Medulla oblongata (tissue), 1 donor: ENCODE measurements at regions not wholly inside any gene's neighbourhood (a gene's known extent, or its start where the extent isn't known, plus 50 kb on each side); places are given as distances from the start of the nearest gene placed in this dataset.
"Not testable (repeated sequence)": the region's sequence is repeated elsewhere in the genome, so short reads cannot be mapped to it uniquely, and the experiment has no call there.

Experiments
- DNase-seq: peaks from one replicate; pipeline ENCODE4 v3.0.0-alpha.2; 2015; ENCODE audit errors: extremely low spot score

DNA sequence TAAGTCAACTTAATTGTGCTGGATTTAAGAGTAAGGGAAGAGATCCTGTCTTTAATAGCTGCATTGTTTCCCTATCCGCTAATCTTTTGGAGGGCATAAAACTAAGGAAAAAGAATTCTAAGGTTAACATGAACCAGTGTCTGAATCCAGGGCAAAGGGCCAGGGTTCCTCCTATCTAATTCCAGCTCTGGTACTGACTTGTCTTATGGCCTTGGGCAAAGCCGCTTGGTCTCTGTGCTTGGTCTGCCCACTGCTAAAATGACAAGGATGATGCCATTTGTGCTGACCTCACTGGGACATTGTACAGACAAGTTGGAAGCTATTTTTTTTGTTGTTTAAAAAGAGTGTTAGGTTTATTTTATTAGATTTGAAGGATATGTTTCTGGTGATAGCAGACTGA lies 334.7 kb upstream of the PIK3R1 start:
- DNase-seq: no peak

DNA sequence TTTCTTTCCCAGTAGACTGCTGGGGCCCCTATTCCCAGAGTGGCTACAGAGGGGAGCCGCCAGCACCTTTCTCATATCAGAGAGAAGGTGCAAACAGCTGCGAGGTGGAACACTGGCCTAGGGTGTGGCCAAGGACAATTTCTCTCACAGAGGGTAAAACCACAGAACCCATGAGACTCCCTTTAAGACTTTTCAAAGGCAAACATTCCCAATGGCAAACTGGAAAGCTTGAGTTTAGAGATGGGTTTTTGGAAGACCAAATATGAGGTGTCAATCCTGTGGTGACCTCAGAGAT lies 335.1 kb upstream of the PIK3R1 start:
- no peak for DNase-seq

DNA sequence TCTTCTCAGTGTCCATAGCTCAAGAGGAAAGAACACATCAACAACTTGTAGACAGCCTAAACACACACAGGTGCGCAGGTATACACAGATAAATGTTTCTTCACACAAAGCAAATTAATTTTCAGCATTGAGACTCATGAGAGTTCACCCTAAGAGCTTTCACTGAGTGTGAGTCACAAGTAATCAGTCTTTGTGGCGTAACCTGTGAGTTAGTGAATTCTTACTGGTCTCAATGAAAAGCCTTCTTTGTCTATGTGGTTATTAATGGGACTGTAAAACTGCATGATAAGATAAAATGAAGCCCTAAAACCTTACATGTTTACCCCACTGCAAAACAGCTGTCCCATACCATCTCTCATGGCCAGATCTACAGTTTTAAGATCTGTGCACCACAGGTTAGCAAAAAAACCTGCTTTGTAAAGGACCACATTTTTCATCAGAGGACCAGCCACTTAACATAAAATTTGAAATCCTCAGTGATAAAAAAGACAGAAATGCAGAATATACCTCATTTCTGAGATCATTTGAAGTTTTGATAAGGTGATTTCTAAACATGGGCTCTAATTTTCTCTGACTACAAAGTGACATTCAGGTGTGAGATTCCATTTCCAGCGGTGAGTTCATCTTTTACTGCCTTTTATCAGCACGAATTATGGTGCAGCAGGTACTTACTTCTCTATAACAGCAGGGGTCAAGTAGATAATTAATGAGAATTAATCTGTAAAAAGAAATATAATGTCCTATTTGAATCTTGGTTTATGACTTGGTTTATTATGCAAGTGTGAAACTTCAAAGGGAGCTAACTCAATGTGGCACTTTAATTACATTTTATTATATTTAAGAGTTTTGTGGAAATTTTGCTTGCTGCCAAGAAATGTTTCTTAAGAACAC lies 335.7 kb upstream of the PIK3R1 start:
- DNase-seq: no peak

DNA sequence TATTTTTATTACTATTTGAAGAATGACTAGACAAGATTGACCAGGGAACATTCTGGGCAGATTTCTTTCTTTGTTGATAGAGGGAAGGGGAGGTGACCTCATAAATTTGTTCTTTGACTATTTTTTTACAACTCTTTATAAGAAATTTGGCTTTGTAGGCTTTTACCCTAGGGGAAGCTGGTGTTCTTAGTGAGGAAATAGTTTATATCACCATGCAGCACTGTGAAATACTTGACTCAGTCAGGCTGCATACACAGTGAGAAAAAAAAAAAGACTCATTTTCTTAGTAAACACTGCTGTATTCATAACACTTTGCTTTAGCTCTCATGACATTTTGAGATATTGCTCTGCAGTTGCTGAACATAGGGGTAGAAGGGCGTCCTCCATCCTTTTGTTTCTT lies 336.6 kb upstream of the PIK3R1 start:
- DNase-seq: no peak

DNA sequence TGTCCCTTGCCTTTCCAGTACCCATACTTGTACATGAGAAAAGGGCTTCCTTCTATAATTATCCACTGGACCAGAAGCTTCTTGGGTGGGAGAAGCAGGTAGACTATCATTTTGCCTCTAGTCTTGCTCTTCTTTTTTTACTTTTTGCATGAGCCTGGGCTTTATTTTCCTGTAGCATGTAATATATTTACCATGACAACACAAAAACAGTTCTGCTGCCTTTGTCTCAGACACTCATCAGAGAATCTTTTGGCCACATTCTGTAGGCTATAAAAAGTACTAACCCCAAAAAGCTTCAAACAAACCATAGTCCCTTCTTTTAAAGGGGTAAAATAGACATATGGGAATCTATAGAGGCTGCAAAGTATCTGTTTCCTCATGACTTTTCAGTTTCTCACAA lies 339.2 kb upstream of the PIK3R1 start:
- no peak for DNase-seq

DNA sequence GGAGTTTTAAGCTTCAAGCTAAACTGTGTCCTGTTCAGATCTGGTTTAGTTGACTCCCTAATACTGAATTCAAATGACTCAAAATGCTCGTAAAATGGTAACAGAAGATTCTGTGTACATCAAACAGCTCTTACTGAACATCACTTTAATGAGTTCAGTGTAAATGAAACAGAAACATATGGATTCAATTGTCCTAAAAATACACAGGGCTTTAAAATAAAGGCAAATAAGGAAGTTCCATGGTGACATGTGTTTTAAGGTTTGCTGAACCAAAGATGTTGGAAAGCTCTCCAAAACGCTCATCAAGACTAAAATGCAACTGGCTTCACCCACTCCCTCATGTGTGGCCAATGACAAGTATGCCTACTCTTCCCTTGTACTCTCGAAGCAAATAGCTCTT lies 340.0 kb upstream of the PIK3R1 start:
- DNase-seq: no peak

DNA sequence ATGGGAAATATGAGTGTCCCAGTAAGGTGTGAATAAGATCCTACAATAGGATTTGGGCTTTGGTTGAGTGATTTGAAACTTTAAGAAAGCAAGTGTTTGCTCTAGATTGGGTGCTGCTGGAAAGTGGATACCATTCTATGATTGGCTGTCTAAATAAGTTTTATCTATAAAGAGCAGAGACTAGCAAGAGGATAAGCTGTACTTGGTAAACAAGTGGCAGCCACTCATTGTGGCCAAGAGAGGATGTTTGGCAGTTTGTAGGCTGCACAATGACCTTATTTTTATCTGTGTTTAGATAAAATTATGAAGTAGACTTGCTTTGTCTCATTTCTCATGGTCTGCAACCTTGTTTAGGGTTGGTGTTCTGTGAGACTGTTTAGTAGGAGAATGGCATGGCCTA lies 341.6 kb upstream of the PIK3R1 start:
- DNase-seq: no peak

DNA sequence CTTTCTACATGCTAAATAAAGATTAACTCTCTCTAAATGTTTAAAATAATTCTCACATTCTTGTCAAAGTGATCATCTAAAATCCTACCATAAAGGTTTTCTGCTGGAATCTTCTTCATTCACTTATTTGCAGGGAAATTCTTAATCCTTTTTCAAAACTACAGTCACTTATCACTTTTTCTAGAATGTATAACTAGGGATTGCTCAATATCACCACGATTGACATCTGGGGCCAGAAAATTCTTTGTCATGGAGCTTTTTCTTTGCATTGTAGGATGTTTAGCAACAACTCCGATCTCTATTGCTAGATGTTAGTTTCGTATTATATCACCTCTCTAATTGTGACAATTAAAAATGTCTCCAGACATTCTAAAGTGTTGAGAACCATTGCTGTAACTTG lies 344.9 kb upstream of the PIK3R1 start:
- no peak for DNase-seq

DNA sequence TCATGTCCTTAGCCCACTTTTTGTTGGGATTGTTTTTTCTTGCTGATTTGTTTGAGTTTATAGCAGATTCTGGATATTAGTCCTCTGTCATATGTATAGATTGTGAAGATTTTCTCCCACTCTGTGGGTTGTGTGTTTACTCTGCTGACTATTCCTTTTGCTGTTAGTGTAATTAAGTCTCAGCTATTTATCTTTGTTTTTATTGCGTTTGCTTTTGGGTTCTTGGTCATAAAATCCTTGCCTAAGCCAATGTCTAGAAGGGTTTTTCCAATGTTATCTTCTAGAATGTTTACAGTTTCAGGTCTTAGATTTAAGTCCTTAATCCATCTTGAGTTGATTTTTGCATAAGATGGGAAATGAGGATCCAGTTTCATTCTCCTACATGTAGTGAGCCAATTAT lies 351.2 kb upstream of the PIK3R1 start:
- DNase-seq: not testable (repeated sequence)

DNA sequence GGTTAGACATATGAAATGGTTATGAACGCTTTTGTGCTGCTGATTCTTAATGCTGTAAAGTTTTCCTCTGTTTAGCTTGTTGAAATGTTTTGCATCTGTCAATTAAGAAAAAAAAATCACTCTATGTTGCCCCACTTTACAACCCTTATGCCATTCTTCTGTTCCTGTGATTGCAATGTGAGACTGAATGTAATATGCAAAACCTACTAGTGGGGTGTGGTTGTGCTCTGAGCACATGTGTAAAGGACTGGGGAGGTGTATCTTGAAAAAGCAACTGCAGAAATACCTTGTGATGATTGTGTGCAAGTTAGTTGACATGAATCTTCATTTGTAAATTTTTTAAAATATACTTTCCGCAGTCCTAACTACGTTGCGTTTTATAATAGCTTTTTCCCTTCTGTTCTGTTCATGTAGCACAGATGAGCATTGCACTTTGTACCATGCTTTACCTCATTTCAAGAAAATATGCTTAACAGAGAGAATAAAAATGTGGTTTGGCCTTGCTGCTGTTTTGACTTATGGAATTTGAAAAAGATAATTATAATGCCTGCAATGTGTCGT lies 357.0 kb upstream of the PIK3R1 start:
- no peak for DNase-seq

DNA sequence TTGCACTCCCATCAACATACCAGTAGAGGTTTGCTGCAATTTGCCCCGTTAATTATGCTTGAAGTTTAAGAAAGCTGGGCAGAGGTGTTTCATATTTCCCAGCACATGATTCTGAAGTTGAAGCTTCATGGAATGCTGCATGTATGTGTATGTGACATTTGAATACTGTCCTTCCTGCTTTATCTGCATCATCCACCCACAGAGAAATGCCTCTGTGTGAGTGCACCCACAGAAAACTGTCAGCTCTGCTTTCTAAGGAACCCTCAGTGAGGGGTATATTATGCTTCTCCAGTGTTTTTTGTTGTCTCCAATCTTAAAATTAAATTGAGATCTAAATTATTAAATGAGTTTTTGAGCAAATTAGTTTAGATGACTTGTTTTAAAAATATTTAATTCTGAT lies 358.1 kb upstream of the PIK3R1 start:
- no peak for DNase-seq

DNA sequence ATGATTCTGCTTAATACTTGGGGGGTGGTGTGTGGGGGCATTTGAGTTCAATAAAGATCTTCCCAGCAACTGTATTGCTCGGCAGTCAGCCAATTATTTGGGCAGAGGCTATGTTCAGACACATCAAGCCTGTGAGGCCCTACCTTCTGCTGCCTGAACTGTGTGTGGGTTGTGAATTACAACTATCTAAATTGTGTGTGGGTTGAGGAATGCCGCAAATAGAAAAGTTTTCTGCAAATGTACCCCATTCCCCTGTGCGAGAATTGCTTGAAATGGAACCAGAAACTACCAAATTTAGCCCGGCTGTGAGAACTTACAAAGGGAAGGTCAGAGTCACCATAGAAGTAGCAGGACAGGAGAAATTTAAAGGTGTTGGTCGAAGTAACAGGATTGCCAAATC lies 360.0 kb upstream of the PIK3R1 start:
- DNase-seq: no peak

DNA sequence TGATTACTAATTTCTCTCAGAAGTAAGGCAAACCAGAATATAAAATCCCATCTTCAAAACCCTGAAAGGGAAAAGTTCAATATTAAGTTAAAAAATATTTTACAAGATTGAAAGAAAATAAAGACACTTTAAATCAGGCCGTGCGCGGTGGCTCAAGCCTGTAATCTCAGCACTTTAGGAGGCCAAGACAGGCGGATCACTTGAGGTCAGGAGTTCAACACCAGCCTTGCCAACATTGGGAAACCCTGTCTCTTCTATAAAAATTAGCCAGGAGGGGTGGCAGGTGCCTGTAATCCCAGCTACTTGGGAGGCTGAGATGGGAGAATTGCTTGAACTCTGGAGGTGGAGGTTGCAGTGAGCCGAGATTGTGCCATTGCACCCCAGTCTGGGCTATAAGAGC lies 364.6 kb upstream of the PIK3R1 start:
- DNase-seq: not testable (repeated sequence)

DNA sequence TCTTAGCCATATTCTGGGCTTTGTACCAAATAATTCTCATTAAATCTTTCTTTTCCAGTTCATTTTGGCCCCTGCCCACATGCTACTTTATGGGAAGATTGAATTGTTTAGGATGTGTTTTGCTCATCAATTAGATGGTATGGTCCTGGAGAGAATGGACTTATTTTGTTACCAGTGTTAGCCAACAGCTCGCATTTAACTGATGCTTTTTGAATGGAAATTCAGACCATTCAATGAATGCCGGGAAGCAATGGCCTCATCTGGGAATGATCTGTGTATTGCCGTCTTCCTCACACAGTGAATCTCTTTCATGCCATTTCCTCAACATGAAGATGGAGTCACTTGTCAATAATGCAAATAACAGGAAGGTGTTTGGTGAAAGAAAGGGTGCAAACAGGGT lies 370.6 kb upstream of the PIK3R1 start:
- DNase-seq: no peak

DNA sequence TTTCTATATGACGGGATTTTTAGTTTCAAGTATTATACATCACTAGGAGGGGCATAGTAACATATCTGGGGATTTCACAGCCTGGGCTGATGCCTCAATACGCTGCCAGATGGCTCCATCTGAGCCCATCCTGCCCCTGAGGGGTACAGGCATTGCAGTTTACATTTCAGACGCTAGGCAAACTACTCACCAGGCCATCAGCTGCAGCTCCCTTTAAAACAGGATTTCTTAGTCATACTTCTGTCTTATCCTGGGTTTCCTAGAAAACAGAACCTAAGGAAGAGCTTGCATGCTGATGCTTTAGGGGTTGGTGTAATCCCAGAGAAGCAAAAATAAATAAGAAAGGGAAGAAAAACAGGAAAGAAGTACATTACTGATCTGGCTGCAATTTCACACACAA lies 372.8 kb upstream of the PIK3R1 start:
- no peak for DNase-seq

DNA sequence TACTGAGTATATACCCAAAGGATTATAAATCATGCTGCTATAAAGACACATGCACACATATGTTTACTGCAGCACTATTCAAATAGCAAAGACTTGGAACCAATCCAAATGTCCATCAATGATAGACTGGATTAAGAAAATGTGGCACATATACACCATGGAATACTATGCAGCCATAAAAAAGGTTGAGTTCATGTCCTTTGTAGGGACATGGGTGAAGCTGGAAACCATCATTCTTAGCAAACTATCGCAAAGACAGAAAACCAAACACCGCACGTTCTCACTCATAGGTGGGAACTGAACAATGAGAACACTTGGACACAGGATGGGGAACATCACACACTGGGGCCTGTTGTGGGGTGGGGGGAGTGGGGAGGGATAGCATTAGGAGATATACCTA lies 378.3 kb upstream of the PIK3R1 start:
- DNase-seq: not testable (repeated sequence)

DNA sequence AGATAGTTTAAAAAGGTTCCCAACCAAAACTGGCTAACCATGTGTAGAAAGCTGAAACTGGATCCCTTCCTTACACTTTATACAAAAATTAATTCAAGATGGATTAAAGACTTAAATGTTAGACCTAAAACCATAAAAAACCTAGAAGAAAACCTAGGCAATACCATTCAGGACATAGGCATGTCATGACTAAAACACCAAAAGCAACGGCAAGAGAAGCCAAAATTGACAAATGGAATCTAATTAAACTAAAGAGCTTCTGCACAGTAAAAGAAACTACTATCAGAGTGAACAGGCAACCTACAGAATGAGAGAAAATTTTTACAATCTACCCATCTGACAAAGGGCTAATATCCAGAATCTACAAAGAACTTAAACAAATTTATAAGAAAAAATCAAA lies 379.1 kb upstream of the PIK3R1 start:
- not testable (repeated sequence) for DNase-seq

DNA sequence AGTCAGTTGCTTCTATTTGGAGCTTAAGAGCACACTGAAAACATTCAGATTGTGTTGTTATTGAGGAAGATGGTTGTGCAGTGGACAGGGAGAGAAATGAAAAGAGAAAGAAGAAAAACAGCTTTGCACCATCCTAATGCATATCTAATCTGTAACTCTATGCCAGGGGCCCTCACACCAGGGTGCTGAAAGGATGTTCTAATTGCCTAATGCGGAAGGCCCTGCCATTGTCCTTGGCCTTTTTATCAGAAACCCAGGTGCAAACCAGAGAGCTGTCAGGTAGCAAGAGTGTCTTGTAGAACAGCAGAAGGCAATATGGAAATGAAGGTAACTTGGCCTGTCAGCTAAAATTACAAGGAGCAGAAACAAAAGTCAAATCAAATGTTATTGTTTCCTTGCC lies 384.5 kb upstream of the PIK3R1 start:
- no peak for DNase-seq

DNA sequence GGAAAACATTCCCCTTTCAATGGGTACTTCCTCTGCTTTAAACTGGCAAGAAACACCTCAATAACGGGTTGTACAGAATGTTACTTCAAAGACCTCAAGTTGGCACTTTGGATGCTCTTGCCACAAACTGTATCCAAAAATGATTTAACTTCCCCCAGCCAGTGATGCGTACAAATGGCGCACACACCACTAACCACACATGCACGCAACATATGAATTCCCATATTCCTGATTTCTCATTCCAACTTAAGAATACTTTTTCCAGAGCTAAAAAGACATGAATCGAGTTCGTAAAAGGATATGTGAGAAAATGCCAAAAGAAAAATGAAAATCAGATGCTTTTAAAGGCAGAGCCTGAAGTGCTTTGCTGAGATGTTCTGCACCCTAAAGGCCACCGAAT lies 388.0 kb upstream of the PIK3R1 start:
- DNase-seq: no peak

DNA sequence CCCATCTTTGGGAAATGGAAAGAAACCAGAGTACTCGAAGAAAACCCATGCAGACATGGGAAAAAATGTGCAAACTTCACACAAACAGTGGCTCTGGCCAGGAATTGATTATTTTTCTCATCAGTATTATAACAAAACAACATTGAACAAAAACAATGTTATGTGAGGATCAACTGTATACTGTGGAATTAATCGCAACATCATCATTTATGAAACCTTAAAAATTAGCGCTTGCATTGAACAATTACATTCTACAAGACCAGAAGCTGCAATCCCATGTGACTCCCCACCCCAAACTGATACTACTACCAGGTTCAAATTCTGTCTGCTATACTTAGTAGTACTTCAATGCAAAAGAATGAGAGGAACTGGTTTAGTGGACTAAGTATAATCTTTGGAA lies 390.7 kb upstream of the PIK3R1 start:
- no peak for DNase-seq

DNA sequence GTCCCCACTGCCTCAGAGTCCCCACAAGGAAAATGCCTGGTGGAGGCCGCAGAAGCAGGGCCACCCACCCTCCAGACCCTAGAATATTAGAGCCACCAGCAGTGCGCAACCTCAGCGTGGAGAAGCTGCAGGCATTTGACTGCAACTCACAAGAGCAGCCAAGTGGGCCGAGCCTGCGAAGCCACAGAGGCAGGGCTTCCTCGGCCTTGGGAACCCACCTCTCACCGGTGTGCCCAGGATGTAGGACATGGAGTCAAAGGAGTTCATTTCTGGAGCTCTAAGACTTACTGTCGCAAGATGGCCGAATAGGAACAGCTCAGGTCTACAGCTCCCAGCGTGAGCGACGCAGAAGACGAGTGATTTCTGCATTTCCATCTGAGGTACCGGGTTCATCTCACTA lies 397.9 kb upstream of the PIK3R1 start:
- no peak for DNase-seq

DNA sequence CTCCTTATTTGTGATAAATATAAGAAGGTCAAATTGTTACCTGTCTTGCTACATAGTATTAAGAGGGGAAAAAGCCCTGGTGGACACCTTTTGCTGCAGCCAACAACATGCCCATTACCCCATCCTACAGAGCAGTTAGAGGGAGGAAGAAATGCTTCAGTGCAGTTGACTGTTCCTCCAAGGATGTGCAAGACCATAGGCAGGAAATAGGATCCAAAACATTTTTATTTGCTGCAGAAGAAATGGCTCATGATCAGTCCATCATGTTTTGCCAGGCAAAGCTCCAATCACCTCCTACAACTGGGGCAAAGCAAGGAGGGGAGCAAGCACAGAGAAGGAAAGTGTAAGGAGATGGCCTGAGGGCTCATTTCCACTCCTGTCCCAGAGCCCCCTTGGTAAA lies 399.1 kb upstream of the PIK3R1 start:
- no peak for DNase-seq

DNA sequence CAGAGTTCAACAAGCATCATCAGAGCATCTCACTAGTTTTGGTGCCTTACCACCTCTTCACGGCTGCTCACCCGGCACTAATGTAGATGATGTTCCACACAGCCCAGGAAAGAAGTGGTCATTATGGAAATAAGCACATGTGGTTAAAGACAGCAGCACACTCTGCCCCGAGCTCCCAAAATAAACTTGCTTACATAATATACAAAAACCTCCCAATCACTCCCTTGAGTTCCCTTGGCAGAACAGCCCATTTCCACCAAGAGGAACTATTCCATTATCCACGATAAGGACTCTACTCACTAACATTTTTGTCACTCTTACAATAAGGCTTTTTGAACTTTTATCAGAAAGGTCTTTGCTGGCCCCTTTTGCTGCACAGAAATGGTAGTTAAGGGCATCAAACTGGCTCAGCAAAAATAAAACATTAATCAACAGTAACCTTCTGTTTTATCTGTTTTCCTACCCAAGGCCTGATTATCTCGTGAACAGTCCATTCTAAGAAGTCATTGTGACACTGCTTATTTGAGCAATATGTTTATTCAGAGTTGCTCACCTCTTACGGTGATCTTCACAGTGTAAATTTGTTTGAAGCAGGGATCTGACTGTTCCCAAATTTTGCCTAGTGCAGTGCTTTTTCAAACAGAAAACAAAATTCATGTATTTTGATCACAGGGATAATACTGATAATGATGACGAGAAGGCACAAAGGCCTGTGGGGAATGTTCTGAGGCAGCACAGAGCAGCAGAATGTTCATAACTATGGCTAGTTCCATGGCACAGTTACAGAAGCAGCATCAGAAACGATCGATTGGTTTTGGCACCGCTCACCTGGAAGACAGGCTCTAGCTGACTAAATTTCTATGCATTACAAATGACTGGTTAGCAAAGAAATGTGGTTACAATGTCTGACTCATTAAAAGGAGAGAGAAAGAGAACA lies 399.8 kb upstream of the PIK3R1 start:
- peak; percentile 22 for DNase-seq
